H9 (cell line): ENCODE measurements at regions not wholly inside any gene's neighbourhood (a gene's known extent, or its start where the extent isn't known, plus 50 kb on each side); places are given as distances from the start of the nearest gene placed in this dataset.

Experiments used
- DNase-seq: peaks from one replicate; pipeline ENCODE4 v3.0.0-alpha.2; 2017
- H2AFZ ChIP-seq: one replicate; pipeline ENCODE4 v1.6.1; 2013; ENCODE audit warnings: mild to moderate bottlenecking, low read length, control low read depth, moderate library complexity
- H2AK5ac ChIP-seq: 2 replicates; pipeline ENCODE4 v1.6.1; 2013; ENCODE audit warnings: low read length, control low read depth, mixed read lengths; ENCODE audit not compliant: insufficient read length
- H2BK120ac ChIP-seq: one replicate; pipeline ENCODE4 v1.6.1; 2013; ENCODE audit warnings: low read depth, mild to moderate bottlenecking, low read length, control low read depth, inconsistent platforms; ENCODE audit not compliant: poor library complexity, severe bottlenecking
- H2BK12ac ChIP-seq: 2 replicates; pipeline ENCODE4 v1.6.1; 2013; ENCODE audit warnings: low read length, control low read depth, mixed read lengths, low read depth; ENCODE audit not compliant: insufficient read length
- H2BK15ac ChIP-seq: 2 replicates; pipeline ENCODE4 v1.6.1; 2013; ENCODE audit warnings: low read depth, low read length, control low read depth
- H2BK20ac ChIP-seq: one replicate; pipeline ENCODE4 v1.6.1; 2013; ENCODE audit warnings: low read depth, mild to moderate bottlenecking, low read length, control low read depth, inconsistent platforms; ENCODE audit not compliant: poor library complexity, severe bottlenecking
- H2BK5ac ChIP-seq: 2 replicates; pipeline ENCODE4 v1.6.1; 2013; ENCODE audit warnings: low read length, control low read depth, mixed read lengths; ENCODE audit not compliant: insufficient read length
- H3K14ac ChIP-seq: 2 replicates; pipeline ENCODE4 v1.6.1; 2013; ENCODE audit warnings: low read length, control low read depth; ENCODE audit not compliant: insufficient read depth
- H3K18ac ChIP-seq: 2 replicates; pipeline ENCODE4 v1.6.1; 2013; ENCODE audit warnings: low read depth, mild to moderate bottlenecking, mixed read lengths, low read length, control low read depth; ENCODE audit not compliant: insufficient read length
- H3K23ac ChIP-seq: 2 replicates; pipeline ENCODE4 v1.6.1; 2013; ENCODE audit warnings: low read length, control low read depth, mixed read lengths, low read depth; ENCODE audit not compliant: insufficient read length
- H3K23me2 ChIP-seq: 2 replicates; pipeline ENCODE4 v1.6.1; 2013; ENCODE audit warnings: low read depth, mild to moderate bottlenecking, mixed read lengths, low read length, control low read depth; ENCODE audit not compliant: insufficient read length, poor library complexity, severe bottlenecking
- H3K27ac ChIP-seq: 2 replicates; pipeline ENCODE4 v1.5.1; 2013; ENCODE audit warnings: low read length, control low read depth, mixed read lengths, low read depth; ENCODE audit not compliant: insufficient read length
- H3K27me3 ChIP-seq: 2 replicates; pipeline ENCODE4 v1.6.1; 2013; ENCODE audit warnings: low read length, control low read depth, inconsistent platforms; ENCODE audit not compliant: insufficient read depth
- H3K4ac ChIP-seq: 2 replicates; pipeline ENCODE4 v1.6.1; 2013; ENCODE audit warnings: low read depth, mild to moderate bottlenecking, control low read depth, inconsistent platforms, low read length, moderate library complexity
- H3K4me1 ChIP-seq: 2 replicates; pipeline ENCODE4 v1.6.1; 2013; ENCODE audit warnings: low read length, control low read depth, inconsistent platforms; ENCODE audit not compliant: insufficient read depth
- H3K4me2 ChIP-seq: 2 replicates; pipeline ENCODE4 v1.6.1; 2013; ENCODE audit warnings: low read length, control low read depth, mixed read lengths; ENCODE audit not compliant: insufficient read length, insufficient read depth
- H3K56ac ChIP-seq: 2 replicates; pipeline ENCODE4 v1.6.1; 2013; ENCODE audit warnings: low read depth, mild to moderate bottlenecking, mixed read lengths, low read length, control low read depth; ENCODE audit not compliant: insufficient read length
- H3K79me1 ChIP-seq: 2 replicates; pipeline ENCODE4 v1.6.1; 2013; ENCODE audit warnings: low read depth, mild to moderate bottlenecking, moderate library complexity, low read length, control low read depth, inconsistent platforms; ENCODE audit not compliant: insufficient read depth, poor library complexity, severe bottlenecking
- H3K79me2 ChIP-seq: 2 replicates; pipeline ENCODE4 v1.6.1; 2013; ENCODE audit warnings: low read length, control low read depth, inconsistent platforms; ENCODE audit not compliant: insufficient read depth
- H3K9ac ChIP-seq: 2 replicates; pipeline ENCODE4 v1.6.1; 2013; ENCODE audit warnings: low read length, control low read depth, mixed read lengths; ENCODE audit not compliant: insufficient read length; ENCODE audit errors: extremely low read depth
- H3K9me3 ChIP-seq: one replicate; pipeline ENCODE4 v1.6.1; 2013; ENCODE audit warnings: low read depth, low read length, inconsistent platforms; ENCODE audit not compliant: control insufficient read depth
- H3T11ph ChIP-seq: one replicate; pipeline ENCODE4 v1.6.1; 2013; ENCODE audit warnings: mild to moderate bottlenecking, low read length, control low read depth, inconsistent platforms
- H4K20me1 ChIP-seq: one replicate; pipeline ENCODE4 v1.6.1; 2013; ENCODE audit not compliant: control insufficient read depth, insufficient read length, insufficient read depth
- H4K5ac ChIP-seq: 2 replicates; pipeline ENCODE4 v1.6.1; 2013; ENCODE audit warnings: low read depth, mild to moderate bottlenecking, mixed read lengths, low read length, control low read depth; ENCODE audit not compliant: insufficient read length
- H4K8ac ChIP-seq: replicated peaks from 2 replicates; pipeline ENCODE4 v1.6.1; 2013; ENCODE audit warnings: low read length, control low read depth, mixed read lengths, low read depth; ENCODE audit not compliant: insufficient read length
- H4K91ac ChIP-seq: 2 replicates; pipeline ENCODE4 v1.6.1; 2013; ENCODE audit warnings: low read depth, mild to moderate bottlenecking, moderate library complexity, mixed read lengths, low read length, control low read depth; ENCODE audit not compliant: insufficient read length
- H3K27ac Mint-ChIP-seq, 3 experiments: 2 replicates in 2 of 3; 3 replicates in 1 of 3; pipeline ENCODE4 v1.8.0; 2020 to 2021; ENCODE audit warnings: mixed read lengths in 3 of 3, mild to moderate bottlenecking in 1 of 3, moderate library complexity in 1 of 3
- H3K27me3 Mint-ChIP-seq: 2 replicates; pipeline ENCODE4 v1.8.0; 2021; ENCODE audit warnings: low read depth, mild to moderate bottlenecking, moderate library complexity, mixed read lengths
- H3K36me3 Mint-ChIP-seq, 3 experiments: 2 replicates in 2 of 3; 3 replicates in 1 of 3; pipeline ENCODE4 v1.8.0; 2020 to 2021; ENCODE audit warnings: low read depth in 3 of 3, mixed read lengths in 3 of 3; ENCODE audit not compliant: insufficient read depth in 1 of 3
- H3K4me1 Mint-ChIP-seq, 2 experiments: 2 replicates each; pipeline ENCODE4 v1.8.0; 2020; ENCODE audit warnings: mixed read lengths in 2 of 2
- H3K4me3 Mint-ChIP-seq, 2 experiments: 2 replicates in 1 of 2; 3 replicates in 1 of 2; pipeline ENCODE4 v1.8.0; 2020 to 2021; ENCODE audit warnings: mild to moderate bottlenecking in 2 of 2, mixed read lengths in 2 of 2, moderate library complexity in 1 of 2
- H3K9me3 Mint-ChIP-seq, 2 experiments: 2 replicates in 1 of 2; 3 replicates in 1 of 2; pipeline ENCODE4 v1.8.0; 2020; ENCODE audit warnings: mild to moderate bottlenecking in 2 of 2, mixed read lengths in 2 of 2, moderate library complexity in 1 of 2
- CTCF ChIP-seq: fragments of 200-600 bp; sonication (generic); conservative IDR thresholded peaks from 3 replicates; pipeline ENCODE4 v1.8.0; 2021; ENCODE audit warnings: antibody characterized with exemption, mild to moderate bottlenecking
- WGBS: extraction: QIAGEN DNeasy Blood & Tissue Kit; methylation state at CpG from one replicate; pipeline ENCODE4 v1.1.7; 2013; ENCODE audit warnings: missing lambda C conversion rate, low lambda C conversion rate, mixed read lengths; ENCODE audit not compliant: insufficient read length; ENCODE audit errors: extremely low coverage; 5-methylcytosine and 5-hydroxymethylcytosine counted together

- no peak overlapping the region for H4K91ac ChIP-seq
- H3K23ac ChIP-seq = no peak overlapping the region
- H3K79me1 ChIP-seq = no peaks in the 10 kb centered on the region
- no peak for TF ChIP-seq CTCF
- H2BK12ac ChIP-seq = no peak overlapping the region
- H3K14ac ChIP-seq = no peak overlapping the region
- Mint-ChIP-seq H3K4me1 (no peaks in the 10 kb centered on the region), H3K27ac (no peak overlapping the region), H3K9me3 (peaks cover 3 to 5% of the 10 kb centered on the region in 2 experiments; a peak in 2 of 5 replicates), H3K36me3 (peaks cover 0 to 5% (median 0%) of the 10 kb centered on the region in 3 experiments; a peak in 2 of 7 replicates), H3K27me3 (no peaks in the 10 kb centered on the region), H3K4me3 (no peak overlapping the region)
- DNase-seq = no peak
- H2BK20ac ChIP-seq = no peak overlapping the region
- no peak overlapping the region for H3K18ac ChIP-seq
- H4K5ac ChIP-seq = no peak overlapping the region
- H2AFZ ChIP-seq = no peak overlapping the region
- no peak overlapping the region for H3K4me2 ChIP-seq
- H3K56ac ChIP-seq = no peak overlapping the region
- no peak overlapping the region for H4K8ac ChIP-seq
- no CpG with 5 or more reads among the region's 2 CpGs for WGBS
- no peak overlapping the region for H2BK15ac ChIP-seq
- no peak overlapping the region for H3K9ac ChIP-seq
- H2BK120ac ChIP-seq = no peak overlapping the region
- no peaks in the 10 kb centered on the region for H3K27me3 ChIP-seq
- H2BK5ac ChIP-seq = no peak overlapping the region
- H3K4ac ChIP-seq = no peak overlapping the region
- no peaks in the 10 kb centered on the region for H3K9me3 ChIP-seq
- no peaks in the 10 kb centered on the region; the same call in 1 of the 2 replicates for H3K4me1 ChIP-seq
- no peaks in the 10 kb centered on the region for H3K79me2 ChIP-seq
- no peaks in the 10 kb centered on the region for H4K20me1 ChIP-seq
- H3T11ph ChIP-seq = no peak overlapping the region
- no peaks in the 10 kb centered on the region for H3K23me2 ChIP-seq
- no peak overlapping the region for H2AK5ac ChIP-seq
- no peak overlapping the region for H3K27ac ChIP-seq
These were observed 51.7 kb upstream of the FAM240B start for GRCh38 chr9:38771593-38771992.
